Gastroesophageal sphincter (tissue), 4 donors: ENCODE measurements at regions not wholly inside any gene's neighbourhood (a gene's known extent, or its start where the extent isn't known, plus 50 kb on each side); places are given as distances from the start of the nearest gene placed in this dataset.

Experiments used
- ATAC-seq: fragments of 150-250 bp; one replicate; pipeline ENCODE4 v1.9.1; 2016; ENCODE audit warnings: mild to moderate bottlenecking, moderate library complexity
- H3K27ac ChIP-seq, 4 donors: fragments of 200-600 bp; sonication (generic) in 3 of 4; 1 replicate in 3 of 4; 2 replicates in 1 of 4; pipeline ENCODE4 v1.5.1; 2016 to 2019
- H3K27me3 ChIP-seq: fragments of 200-600 bp; sonication (generic); one replicate; pipeline ENCODE4 v1.5.1; 2019
- H3K36me3 ChIP-seq, 2 donors: fragments of 200-600 bp; sonication (generic); one replicate each; pipeline ENCODE4 v1.5.1; 2019; ENCODE audit warnings: control low read depth in 1 of 2
- H3K4me1 ChIP-seq, 3 donors: fragments of 200-600 bp; sonication (generic); 1 replicate in 2 of 3; 2 replicates in 1 of 3; pipeline ENCODE4 v1.5.1; 2016 to 2019; ENCODE audit warnings: control low read depth in 2 of 3
- H3K4me3 ChIP-seq, 2 donors: fragments of 200-600 bp; sonication (generic); one replicate each; pipeline ENCODE4 v1.5.1; 2019; ENCODE audit warnings: mild to moderate bottlenecking in 1 of 2, moderate library complexity in 1 of 2
- H3K9me3 ChIP-seq, 3 donors: fragments of 200-600 bp; sonication (generic); one replicate each; pipeline ENCODE4 v1.5.1; 2017 to 2019; ENCODE audit warnings: control low read depth in 2 of 3
- EP300 ChIP-seq: sonication (generic); formaldehyde crosslinking; IDR thresholded peaks from one replicate; pipeline ENCODE4 v1.6.1; 2017; ENCODE audit warnings: antibody characterized with exemption, mild to moderate bottlenecking
- POLR2A ChIP-seq, 2 donors: fragments of 450-650 bp; IDR thresholded peaks; one replicate each; pipeline ENCODE4 v1.6.1; 2017; ENCODE audit warnings: antibody characterized with exemption in 2 of 2, mild to moderate bottlenecking in 2 of 2, moderate library complexity in 1 of 2
- POLR2AphosphoS5 ChIP-seq: sonication (generic); formaldehyde crosslinking; IDR thresholded peaks from one replicate; pipeline ENCODE4 v1.6.1; 2017; ENCODE audit warnings: antibody characterized with exemption
- WGBS, 2 donors: methylation state at CpG; one replicate each; pipeline ENCODE4 v1.1.5; 2018; ENCODE audit warnings: low coverage in 1 of 2; 5-methylcytosine and 5-hydroxymethylcytosine counted together
- TF ChIP-seq, protein P1 (sequence below), 4 experiments: fragments of 200-600 bp in 2 of 4; fragments of 450-650 bp in 2 of 4; sonication (generic) in 1 of 4; IDR thresholded peaks; one replicate each; pipeline ENCODE4 v1.5.1; 2017 to 2019; ENCODE audit warnings: antibody characterized with exemption in 4 of 4, mild to moderate bottlenecking in 2 of 4, moderate library complexity in 2 of 4

DNA sequence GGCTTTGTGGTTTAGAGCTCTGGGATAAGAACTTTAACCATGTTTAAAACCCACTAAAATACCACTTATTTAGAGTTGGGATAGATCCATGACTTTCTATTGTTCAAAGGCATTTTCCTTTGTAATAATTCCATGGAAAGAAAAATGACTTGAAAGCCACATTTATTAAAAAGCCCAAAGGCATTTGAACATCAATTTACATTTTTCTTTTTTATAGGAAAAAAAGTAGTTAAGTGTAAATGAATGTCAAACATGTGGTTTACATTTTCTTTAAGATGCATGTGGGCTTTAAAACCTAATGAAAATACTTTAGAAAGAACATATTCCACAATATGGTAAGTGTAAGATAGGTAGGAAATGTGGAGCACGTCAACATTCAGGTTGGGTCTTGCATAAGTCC, 443.2 kb downstream of the TOX3 start:
- Histone ChIP-seq H3K27me3 (no peaks in the 10 kb centered on the region), H3K4me1 (no peaks in the 10 kb centered on the region), H3K9me3 (no peaks in the 10 kb centered on the region), H3K36me3 (no peaks in the 10 kb centered on the region), H3K27ac (no peak overlapping the region), H3K4me3 (no peak overlapping the region)
- ATAC-seq, result no peak
- no peak for TF ChIP-seq POLR2AphosphoS5
- TF ChIP-seq, protein P1, sequence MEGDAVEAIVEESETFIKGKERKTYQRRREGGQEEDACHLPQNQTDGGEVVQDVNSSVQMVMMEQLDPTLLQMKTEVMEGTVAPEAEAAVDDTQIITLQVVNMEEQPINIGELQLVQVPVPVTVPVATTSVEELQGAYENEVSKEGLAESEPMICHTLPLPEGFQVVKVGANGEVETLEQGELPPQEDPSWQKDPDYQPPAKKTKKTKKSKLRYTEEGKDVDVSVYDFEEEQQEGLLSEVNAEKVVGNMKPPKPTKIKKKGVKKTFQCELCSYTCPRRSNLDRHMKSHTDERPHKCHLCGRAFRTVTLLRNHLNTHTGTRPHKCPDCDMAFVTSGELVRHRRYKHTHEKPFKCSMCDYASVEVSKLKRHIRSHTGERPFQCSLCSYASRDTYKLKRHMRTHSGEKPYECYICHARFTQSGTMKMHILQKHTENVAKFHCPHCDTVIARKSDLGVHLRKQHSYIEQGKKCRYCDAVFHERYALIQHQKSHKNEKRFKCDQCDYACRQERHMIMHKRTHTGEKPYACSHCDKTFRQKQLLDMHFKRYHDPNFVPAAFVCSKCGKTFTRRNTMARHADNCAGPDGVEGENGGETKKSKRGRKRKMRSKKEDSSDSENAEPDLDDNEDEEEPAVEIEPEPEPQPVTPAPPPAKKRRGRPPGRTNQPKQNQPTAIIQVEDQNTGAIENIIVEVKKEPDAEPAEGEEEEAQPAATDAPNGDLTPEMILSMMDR (IDR thresholded peaks at IDR 0.05), result no peak
- TF ChIP-seq EP300, result no peak
- TF ChIP-seq POLR2A (IDR thresholded peaks at IDR 0.05), result no peak
- 67 to 80% methylated on average over 1 of the region's 1 CpG for WGBS, 2 donors

DNA sequence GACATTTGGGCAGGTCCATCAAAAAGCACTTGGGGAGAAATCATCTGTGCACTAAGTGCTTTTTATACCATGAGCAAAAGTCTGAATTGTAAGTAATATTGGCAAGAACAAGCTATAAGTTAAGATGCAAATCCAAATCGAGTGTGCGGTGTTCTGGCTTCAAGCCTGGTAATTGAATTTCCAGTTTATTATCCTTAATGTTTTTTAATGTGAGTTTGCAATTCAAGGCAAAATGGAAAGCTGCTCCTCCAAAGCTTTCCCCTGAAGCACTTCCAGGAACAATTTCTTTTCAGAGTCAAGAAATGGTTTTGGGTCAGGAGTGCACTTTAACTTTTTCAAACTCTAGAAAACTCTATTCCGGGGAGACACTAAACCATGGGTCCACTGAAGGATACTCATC, 445.7 kb downstream of the TOX3 start:
- Histone ChIP-seq H3K4me1 (no peaks in the 10 kb centered on the region), H3K27me3 (no peaks in the 10 kb centered on the region), H3K36me3 (no peaks in the 10 kb centered on the region), H3K27ac (no peak overlapping the region), H3K4me3 (no peak overlapping the region), H3K9me3 (no peaks in the 10 kb centered on the region)
- TF ChIP-seq POLR2AphosphoS5 (no peak), POLR2A (IDR thresholded peaks at IDR 0.05) (no peak), EP300 (no peak)
- TF ChIP-seq, protein P1 (IDR thresholded peaks at IDR 0.05), result no peak
- WGBS, 2 donors, result 43 to 65% methylated on average over 2 of the region's 3 CpGs
- ATAC-seq, result no peak

DNA sequence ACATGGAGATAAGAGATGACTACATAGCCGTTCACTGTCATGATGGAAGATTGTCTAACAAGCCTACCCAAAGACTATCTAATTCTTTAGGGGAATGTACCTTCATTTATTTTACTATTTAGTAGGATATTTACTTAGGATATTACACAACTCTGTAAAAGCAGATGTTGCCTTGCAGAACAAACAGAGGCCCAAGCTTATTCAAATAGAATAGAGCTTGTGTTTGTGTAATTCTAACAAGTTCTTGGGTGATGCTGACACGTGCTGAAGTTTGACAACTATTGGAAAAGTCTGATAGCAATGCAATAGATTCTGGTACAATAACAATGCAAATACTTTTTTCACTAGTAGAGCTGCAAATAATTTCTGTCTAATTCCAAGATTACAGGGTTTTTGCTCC, 447.6 kb downstream of the TOX3 start:
- WGBS, 2 donors, result 51 to 67% methylated on average over 2 of the region's 2 CpGs
- no peaks in the 10 kb centered on the region for H3K36me3 ChIP-seq
- H3K27ac ChIP-seq, result no peak overlapping the region
- TF ChIP-seq POLR2AphosphoS5 (no peak), POLR2A (IDR thresholded peaks at IDR 0.05) (no peak), EP300 (no peak)
- TF ChIP-seq, protein P1 (IDR thresholded peaks at IDR 0.05), result no peak
- H3K4me1 ChIP-seq, result no peaks in the 10 kb centered on the region
- H3K4me3 ChIP-seq, result no peak overlapping the region
- H3K27me3 ChIP-seq, result no peaks in the 10 kb centered on the region
- ATAC-seq, result no peak
- H3K9me3 ChIP-seq, result no peaks in the 10 kb centered on the region

DNA sequence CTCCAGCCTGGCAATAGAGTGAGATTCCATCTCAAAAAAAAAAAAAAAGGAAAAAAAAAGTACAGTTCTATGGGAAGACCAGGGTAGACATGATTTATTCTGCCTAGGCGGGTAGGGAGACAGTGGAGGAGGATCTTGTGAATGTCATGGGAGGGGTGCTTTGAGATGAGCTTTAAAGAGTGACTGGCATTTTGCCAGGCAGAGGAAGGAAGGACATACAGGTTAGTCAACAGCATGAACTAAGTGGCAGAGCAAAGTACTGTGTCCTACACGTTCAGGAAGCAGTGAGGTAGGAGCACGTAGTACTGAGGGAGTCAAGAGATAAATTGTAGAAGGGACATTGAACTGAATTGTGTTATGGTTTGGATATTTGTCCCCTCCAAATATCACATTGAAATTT, 451.5 kb downstream of the TOX3 start:
- TF ChIP-seq POLR2A (IDR thresholded peaks at IDR 0.05), result no peak
- no peak for TF ChIP-seq POLR2AphosphoS5
- TF ChIP-seq EP300, result no peak
- TF ChIP-seq, protein P1 (IDR thresholded peaks at IDR 0.05), result no peak
- no peak overlapping the region for H3K4me3 ChIP-seq
- H3K36me3 ChIP-seq, result no peaks in the 10 kb centered on the region
- H3K9me3 ChIP-seq, result no peaks in the 10 kb centered on the region
- ATAC-seq, result no peak
- WGBS, 2 donors, result 53 to 58% methylated on average over 3 of the region's 3 CpGs
- H3K27ac ChIP-seq, result no peak overlapping the region
- H3K27me3 ChIP-seq, result no peaks in the 10 kb centered on the region
- H3K4me1 ChIP-seq, result no peaks in the 10 kb centered on the region

DNA sequence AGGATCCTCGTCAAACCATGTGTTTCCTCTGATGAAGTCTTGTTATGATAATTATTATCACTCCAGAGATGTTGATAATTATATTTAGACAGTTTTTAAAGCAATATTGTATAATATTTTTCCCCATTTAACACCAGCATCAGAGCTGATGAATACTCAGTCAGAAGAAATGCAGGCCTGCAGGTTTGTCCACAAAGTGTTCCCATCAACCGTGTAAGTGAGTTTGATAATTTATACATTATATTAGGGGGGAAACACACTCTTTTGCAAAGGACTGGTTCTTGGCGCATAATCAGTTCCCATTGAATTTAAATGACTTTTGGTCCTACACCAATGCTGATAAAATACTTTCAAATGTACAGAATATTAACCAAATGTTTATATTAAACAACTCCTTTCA, 454.8 kb downstream of the TOX3 start:
- Histone ChIP-seq H3K36me3 (no peaks in the 10 kb centered on the region), H3K9me3 (no peaks in the 10 kb centered on the region), H3K27me3 (no peaks in the 10 kb centered on the region), H3K4me1 (no peaks in the 10 kb centered on the region), H3K27ac (no peak overlapping the region), H3K4me3 (no peak overlapping the region)
- no peak for TF ChIP-seq EP300
- no peak for ATAC-seq
- WGBS, 2 donors, result 62 to 83% methylated on average over 3 of the region's 3 CpGs

DNA sequence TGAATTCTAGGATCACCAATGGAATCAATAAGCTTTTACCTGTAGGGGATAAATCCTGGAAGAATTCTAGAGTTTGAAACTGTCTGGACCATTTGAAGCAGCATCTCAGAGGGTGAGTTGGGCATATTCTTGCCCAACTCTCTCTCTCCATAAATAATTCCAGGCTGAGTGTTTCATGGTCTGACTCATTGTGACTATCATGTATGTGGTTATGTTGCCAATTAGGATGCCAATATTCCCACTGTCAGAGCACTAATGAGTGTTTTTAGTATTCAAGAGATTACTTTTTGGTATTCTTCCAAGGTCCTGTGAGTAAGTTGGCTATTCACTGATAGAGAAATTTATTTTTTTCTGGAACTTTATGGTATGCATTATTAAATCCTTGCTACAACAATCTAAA, 456.9 kb downstream of the TOX3 start:
- ATAC-seq, result no peak
- no peak overlapping the region for H3K27ac ChIP-seq
- no peak overlapping the region for H3K4me3 ChIP-seq
- H3K27me3 ChIP-seq, result no peaks in the 10 kb centered on the region
- H3K36me3 ChIP-seq, result no peaks in the 10 kb centered on the region
- TF ChIP-seq POLR2A (IDR thresholded peaks at IDR 0.05) (no peak), EP300 (no peak), POLR2AphosphoS5 (no peak)
- TF ChIP-seq, protein P1 (IDR thresholded peaks at IDR 0.05), result no peak
- H3K9me3 ChIP-seq, result no peaks in the 10 kb centered on the region
- H3K4me1 ChIP-seq, result no peaks in the 10 kb centered on the region
